NCI-H1105 (cell line): ENCODE measurements at regions not wholly inside any gene's neighbourhood (a gene's known extent, or its start where the extent isn't known, plus 50 kb on each side); places are given as distances from the start of the nearest gene placed in this dataset.

Experiments used
- DNase-seq: peaks from one replicate; lab custom pipeline; 2025; lab: John Stamatoyannopoulos, UW

GRCh38 chr15:94682171-94682570 lies 450.8 kb downstream of the MCTP2 start:
- no peak for DNase-seq

DNA sequence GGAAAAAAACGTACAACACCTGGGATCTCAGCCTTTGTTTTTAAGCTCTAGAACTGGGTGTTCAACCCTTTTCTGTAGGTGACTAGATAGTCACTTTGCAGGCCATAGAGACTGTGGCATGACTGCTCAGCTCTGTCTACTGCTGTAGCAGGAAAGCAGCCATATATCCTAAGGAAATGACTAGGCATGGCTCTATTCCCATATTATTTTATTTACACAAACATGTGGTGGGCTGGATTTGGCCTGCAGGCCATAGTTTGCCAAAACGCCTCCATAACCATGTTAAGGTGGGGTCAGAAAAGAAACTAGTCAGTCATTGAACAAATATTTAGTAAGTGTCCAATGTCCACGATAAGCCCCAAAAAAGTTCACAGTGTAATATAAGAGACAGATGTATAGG lies 452.5 kb downstream of the MCTP2 start:
- no peak for DNase-seq

DNA sequence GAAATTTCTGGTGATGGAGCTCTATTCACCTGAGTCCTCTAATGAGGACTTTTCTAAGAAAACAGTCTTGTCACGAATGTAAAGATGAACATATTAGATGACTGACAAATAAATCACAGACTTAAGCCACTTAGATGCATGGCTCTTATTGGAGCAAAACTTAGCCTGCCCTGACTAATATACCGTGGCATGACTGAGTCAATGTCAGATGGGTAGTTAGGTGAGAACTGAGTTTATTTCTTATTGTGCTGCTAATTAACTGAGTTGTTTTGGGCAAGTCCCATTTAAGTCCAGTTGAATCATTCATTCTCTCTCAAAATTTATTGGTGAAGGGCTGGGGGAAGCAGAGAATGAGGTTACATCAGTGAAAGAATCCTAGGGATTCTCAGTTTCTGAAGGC lies 459.8 kb downstream of the MCTP2 start:
- no peak for DNase-seq

DNA sequence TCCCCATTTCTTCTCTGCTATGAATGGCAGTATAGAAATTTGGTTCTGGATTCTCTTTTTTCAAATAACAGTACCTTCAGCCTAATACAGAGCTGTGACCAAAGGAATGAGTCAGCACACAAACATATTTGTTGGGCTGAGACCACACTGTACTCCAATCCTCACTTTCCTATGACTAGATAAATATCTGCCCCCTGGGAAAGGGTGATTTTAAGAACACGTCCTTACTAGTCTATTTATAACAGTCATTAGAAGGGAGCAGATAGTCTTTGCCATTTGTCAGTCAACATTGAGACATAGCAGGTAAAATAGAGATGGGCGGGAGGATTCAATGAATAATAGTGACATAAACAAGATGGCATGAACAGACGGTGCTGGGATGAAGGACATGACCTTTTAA lies 461.3 kb downstream of the MCTP2 start:
- DNase-seq, result no peak

- DNase-seq, result no peak
These were observed 468.9 kb downstream of the MCTP2 start for GRCh38 chr15:94700211-94700610.

DNA sequence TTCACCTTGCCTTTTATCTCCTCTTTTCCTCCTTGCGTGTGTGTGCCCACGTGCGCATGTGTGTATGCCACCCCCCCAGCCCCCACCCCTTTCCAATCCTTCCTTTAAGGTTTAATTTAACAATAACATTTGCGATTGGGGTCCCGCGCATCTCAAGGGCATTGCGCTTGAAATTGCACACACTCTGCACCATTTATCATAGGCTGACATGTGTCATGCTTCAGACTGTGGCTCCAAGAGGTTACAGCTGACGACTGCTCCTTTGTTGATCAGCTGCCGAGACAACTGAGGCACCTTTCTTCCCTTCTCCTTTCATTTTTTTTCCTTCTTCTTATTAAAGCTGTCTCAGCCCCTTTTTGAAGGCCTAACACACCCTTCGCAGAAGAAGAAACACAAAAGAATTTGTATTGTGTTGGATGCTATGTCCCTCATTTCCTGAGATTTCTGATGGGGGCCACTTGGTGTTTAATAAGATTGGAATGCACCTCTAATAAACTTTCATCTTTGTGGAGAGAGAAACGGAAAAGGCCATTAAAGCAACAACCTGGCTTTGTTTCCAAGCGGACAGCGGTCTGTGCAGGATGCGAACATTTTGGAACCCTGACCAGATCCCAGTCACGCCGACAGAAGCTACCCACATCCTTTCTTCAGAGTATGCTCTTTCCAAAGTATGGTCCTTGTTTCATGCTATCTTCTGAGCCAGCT lies 470.1 kb downstream of the MCTP2 start:
- no peak for DNase-seq

DNA sequence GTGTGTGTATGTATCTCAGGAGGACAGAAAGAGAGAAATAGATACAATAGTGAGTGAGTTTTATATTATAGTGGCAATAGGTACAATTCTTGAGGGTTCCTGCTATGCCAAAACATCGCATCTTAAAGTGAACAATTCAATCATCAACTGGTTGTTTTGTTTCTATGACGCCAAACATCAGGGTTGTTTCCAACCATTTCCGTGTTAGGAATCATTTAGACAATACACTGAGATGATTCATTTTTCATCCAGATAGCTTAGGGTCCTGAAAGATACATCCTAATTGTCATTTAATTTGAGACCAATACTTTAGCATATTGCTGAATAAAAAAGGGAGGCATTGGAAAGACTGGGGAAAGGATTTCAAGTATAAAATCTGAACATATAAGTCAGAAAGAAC lies 472.2 kb downstream of the MCTP2 start:
- DNase-seq, result no peak

DNA sequence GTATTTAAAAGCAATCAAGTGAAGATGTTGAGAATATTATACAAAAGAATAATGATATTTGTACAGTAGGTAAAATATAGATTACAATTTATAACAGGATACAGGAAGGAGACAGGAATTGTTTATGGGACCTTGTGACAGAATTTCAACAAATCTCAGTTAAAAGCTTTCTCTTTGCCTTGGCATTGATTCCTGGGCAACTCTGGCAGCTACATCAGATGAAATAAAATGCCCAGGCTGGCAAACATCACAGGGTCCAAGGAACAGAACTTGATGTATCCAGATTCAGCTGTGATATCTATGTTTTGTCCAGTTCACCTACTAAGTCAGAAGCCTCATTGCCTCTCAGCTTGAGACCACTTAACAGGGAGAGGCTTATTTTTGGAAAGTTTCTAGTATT lies 473.1 kb downstream of the MCTP2 start:
- no peak for DNase-seq

GRCh38 chr15:94704946-94705345 lies 473.6 kb downstream of the MCTP2 start:
- no peak for DNase-seq

DNA sequence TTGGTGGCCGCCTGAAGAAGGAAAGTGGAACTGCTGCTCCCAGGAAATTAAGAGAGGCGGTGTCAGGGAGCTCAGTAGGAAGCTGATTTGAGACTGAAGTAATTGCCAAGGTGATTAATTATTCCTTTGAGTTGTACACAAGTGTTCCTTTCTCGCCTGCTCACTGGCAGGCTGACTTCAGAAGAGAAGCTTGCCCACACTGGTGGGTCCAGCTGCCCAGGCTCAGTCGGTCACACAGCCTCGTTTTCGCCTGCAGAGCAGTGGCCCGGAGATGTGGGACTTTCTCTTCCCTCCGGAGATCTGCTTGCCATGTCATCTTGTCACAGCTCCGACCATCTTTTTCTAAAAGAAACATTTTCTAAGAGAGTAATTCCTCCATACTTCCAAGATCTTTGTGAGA lies 478.0 kb downstream of the MCTP2 start:
- no peak for DNase-seq

- DNase-seq, result no peak
These were observed 490.8 kb downstream of the MCTP2 start for GRCh38 chr15:94722024-94722636.

DNA sequence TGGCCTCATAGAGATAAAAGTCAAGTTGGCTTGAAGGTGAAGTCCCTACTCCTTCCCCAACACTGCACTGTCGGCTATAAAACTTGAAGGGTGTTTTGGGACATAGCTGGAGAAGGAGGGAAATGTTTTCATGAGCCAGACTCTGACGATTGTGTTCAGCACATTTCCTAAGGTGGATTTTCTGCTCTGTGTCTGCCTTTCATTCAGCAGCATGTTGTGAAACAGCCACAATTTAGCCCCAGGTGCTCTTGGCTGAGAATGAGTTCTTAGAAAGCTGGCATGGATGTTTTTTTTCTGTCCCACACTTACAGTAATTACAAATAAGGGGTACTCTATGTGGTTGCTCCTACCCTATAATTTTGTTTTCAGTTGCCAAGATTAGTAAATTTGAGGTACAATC lies 492.4 kb downstream of the MCTP2 start:
- no peak for DNase-seq

DNA sequence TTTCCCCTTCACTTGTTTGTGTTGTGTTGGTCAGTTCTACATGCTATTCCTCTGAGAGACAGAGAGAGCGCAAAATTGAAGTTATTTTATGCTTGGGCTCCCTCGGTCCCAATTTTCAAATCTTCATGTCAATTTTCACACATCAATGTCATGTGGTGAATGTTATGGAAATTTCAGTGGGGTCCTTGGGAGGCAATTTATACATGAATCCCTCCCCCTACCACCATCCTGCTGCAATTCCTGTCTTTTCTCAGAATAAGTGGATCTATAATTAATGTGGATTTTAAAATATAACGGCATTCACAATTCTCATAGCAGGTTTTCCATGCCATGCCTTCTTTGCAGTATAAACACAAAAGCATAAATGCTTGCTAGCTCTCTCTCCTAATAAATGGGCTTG lies 499.9 kb downstream of the MCTP2 start:
- DNase-seq, result no peak

- DNase-seq, result no peak
These were observed 503.1 kb downstream of the MCTP2 start for GRCh38 chr15:94734460-94734859.

DNA sequence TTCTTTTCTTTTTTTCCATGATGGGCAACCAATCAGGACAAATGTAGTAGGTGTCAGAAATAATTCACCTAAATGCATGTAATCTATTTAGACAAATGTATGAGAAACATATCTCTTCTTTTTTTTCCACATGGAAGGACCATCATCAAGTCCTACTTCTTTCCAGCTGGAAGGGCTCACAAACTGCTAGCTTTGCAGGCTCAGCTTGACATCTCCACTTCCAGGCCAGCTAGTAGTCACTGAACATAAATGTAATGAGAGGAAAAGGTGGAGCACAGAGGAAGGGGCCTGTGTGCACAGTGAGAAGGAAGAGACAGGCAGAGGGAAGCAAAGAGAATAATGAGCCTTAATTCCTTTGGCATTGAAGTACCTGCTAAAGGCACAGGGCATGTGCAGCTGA lies 504.9 kb downstream of the MCTP2 start:
- no peak for DNase-seq

GRCh38 chr15:94739639-94740038 lies 508.3 kb downstream of the MCTP2 start:
- DNase-seq, result no peak

GRCh38 chr15:94740469-94740868 lies 509.1 kb downstream of the MCTP2 start:
- no peak for DNase-seq

DNA sequence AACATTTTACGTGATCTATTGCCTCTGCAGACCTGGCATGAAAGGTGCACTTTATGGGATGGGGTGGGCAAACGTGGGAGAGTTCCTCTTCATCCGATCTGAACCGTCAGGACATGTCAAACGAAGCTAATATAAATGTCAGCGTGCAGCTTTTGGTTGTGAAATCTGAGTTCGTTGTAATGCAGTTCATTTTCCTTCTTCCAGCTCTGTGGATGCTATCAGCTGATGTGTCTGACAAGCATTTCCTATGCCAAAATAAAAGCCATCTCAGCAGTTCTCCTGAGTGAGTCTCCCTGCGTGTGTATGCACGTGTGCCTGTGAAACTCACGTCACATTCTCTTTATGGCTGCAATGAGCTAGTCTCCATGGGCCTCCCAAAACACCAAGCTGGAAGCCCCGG lies 512.3 kb downstream of the MCTP2 start:
- no peak for DNase-seq

DNA sequence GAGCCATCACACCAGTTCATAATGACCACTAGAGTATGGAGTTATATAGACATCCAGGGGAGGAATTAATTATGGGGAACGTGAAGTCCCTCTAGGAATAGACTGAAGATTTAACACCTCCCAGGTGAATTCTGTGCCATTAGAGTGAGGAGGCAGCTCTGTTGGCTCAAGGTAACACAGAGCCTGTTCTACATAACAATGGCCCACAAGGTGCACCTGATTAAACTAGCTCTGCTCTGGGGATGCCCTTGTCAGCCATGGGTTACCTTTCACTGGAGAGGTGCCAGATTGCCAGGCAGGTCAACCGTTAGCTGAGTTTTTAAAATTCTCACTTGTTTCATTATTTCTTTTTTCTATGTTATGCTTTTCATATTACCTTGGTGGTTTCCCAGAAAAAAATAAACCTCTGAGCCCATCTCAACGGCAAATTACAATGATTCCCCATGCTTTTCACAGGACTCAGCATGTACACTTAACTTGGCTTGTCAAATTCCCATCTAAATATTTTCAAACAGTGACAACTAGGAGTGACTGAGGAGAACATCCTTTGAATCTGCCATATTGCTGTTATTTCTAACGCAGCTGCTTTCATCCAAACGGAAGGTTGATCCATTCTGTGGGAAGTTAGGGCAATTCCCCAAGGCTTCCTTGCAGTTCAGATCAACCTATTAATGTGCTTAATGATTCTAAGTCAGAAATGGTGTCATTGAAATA lies 512.9 kb downstream of the MCTP2 start:
- no peak for DNase-seq

- DNase-seq, result no peak
These were observed 514.0 kb downstream of the MCTP2 start for GRCh38 chr15:94745371-94745770.

GRCh38 chr15:94747510-94747909 lies 516.1 kb downstream of the MCTP2 start:
- DNase-seq, result no peak

DNA sequence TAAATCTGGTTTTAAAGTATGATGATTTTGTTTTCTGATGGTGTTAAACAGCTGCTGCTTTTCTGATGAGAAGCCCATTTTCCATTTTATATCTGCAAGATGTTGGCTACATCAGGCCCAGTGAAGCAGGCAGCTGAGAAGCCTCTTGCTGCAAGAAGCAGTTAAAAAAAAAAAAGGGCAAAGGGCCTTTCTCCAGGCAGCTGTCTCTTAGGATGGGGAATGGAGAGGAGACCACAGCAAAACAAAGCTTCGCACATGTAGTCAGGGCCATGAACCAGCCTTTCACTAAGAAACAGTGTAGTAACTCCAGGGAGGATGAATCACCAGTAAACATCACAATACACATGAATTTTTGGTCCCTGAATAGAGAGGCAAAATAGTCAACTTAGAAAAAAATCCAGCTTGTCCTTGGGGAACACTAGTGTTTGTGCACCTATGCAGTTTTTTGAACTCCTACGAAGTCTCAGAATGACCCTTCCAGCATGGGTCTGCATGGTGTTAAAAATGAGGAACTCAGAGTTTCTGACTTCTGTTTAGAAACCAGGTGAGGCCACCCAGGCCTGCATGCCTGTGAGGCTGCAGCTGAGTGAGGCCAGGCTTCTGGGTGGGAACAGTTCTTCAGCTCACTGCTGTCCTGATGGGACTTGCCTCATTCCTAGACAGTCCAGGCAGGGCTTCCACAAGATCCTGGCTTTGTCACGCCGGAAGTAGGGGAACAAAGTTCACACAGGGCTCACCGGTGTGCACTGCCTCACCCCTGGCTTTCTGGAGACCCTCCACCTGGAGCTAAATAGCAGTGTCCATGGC lies 518.7 kb downstream of the MCTP2 start:
- DNase-seq, result no peak

- DNase-seq, result no peak
These were observed 529.0 kb downstream of the MCTP2 start for GRCh38 chr15:94760348-94760747.
